Activated CD4-positive, alpha-beta T cell treated with anti-CD3 and anti-CD28 coated beads, Interleukin-2, amount 50 U/mL, for 48 hours (primary cell): ENCODE measurements at regions not wholly inside any gene's neighbourhood (a gene's known extent, or its start where the extent isn't known, plus 50 kb on each side); places are given as distances from the start of the nearest gene placed in this dataset.

Source experiments
- DNase-seq, 2 experiments: peaks; one replicate each; pipeline ENCODE4 v3.0.0-alpha.2; 2020

- DNase-seq: peak; percentile 74 to 79
These were observed 287.3 kb downstream of the COG6 start for GRCh38 chr13:39942552-39943273.

GRCh38 chr13:39943711-39944110 lies 288.2 kb downstream of the COG6 start:
- no peak for DNase-seq

- DNase-seq: no peak
These were observed 289.8 kb downstream of the COG6 start for GRCh38 chr13:39945226-39945625.

GRCh38 chr13:39946769-39947168 lies 291.3 kb downstream of the COG6 start:
- DNase-seq: no peak

- no peak for DNase-seq
These were observed 295.8 kb downstream of the COG6 start for GRCh38 chr13:39951301-39951700.

- DNase-seq: no peak
These were observed 297.1 kb downstream of the COG6 start for GRCh38 chr13:39952249-39953233.

- no peak for DNase-seq
These were observed 299.0 kb downstream of the COG6 start for GRCh38 chr13:39954476-39954875.

- DNase-seq: no peak
These were observed 300.1 kb downstream of the COG6 start for GRCh38 chr13:39955560-39955959.

- peak in 1 of 2 experiments; percentile 50 for DNase-seq
These were observed 300.6 kb downstream of the COG6 start for GRCh38 chr13:39956036-39956435.

GRCh38 chr13:39957868-39958677 lies 302.6 kb downstream of the COG6 start:
- DNase-seq: no peak

GRCh38 chr13:39959497-39960144 lies 304.2 kb downstream of the COG6 start:
- DNase-seq: no peak

GRCh38 chr13:39960191-39960590 lies 304.7 kb downstream of the COG6 start:
- DNase-seq: no peak

GRCh38 chr13:39961036-39961435 lies 305.6 kb downstream of the COG6 start:
- DNase-seq: no peak

GRCh38 chr13:39963612-39964011 lies 308.1 kb downstream of the COG6 start:
- DNase-seq: no peak

- no peak for DNase-seq
These were observed 309.8 kb downstream of the COG6 start for GRCh38 chr13:39965309-39965708.

- DNase-seq: no peak
These were observed 311.9 kb downstream of the COG6 start for GRCh38 chr13:39967199-39967959.

- no peak for DNase-seq
These were observed 313.4 kb downstream of the COG6 start for GRCh38 chr13:39968646-39969475.

GRCh38 chr13:39970177-39970846 lies 314.9 kb downstream of the COG6 start:
- no peak for DNase-seq

GRCh38 chr13:39971526-39971925 lies 316.1 kb downstream of the COG6 start:
- no peak for DNase-seq

GRCh38 chr13:39976481-39976880 lies 321.0 kb downstream of the COG6 start:
- no peak for DNase-seq
